Mucosa of rectum (tissue), 2 donors: ENCODE measurements at regions not wholly inside any gene's neighbourhood (a gene's known extent, or its start where the extent isn't known, plus 50 kb on each side); places are given as distances from the start of the nearest gene placed in this dataset.
"Not testable (repeated sequence)": the region's sequence is repeated elsewhere in the genome, so short reads cannot be mapped to it uniquely, and the experiment has no call there.

Experiments used
- H3K27ac ChIP-seq, 2 donors: one replicate each; pipeline ENCODE4 v1.7.0; 2013; ENCODE audit warnings: inconsistent platforms in 2 of 2, low read depth in 2 of 2, low read length in 2 of 2
- H3K27me3 ChIP-seq, 2 donors: one replicate each; pipeline ENCODE4 v1.7.0; 2013; ENCODE audit warnings: low read length in 2 of 2; ENCODE audit not compliant: control insufficient read depth in 2 of 2, insufficient read depth in 2 of 2
- H3K36me3 ChIP-seq, 2 donors: one replicate each; pipeline ENCODE4 v1.7.0; 2013; ENCODE audit warnings: low read length in 2 of 2; ENCODE audit not compliant: control insufficient read depth in 2 of 2, insufficient read depth in 2 of 2
- H3K4me1 ChIP-seq, 2 donors: one replicate each; pipeline ENCODE4 v1.7.0; 2013; ENCODE audit warnings: low read length in 2 of 2, mild to moderate bottlenecking in 1 of 2; ENCODE audit not compliant: control insufficient read depth in 2 of 2, insufficient read depth in 2 of 2
- H3K4me3 ChIP-seq, 2 donors: one replicate each; pipeline ENCODE4 v1.7.0; 2013; ENCODE audit warnings: low read length in 2 of 2
- H3K9ac ChIP-seq, 2 donors: one replicate each; pipeline ENCODE4 v1.7.0; 2013; ENCODE audit warnings: low read length in 2 of 2, low read depth in 1 of 2, mild to moderate bottlenecking in 1 of 2
- H3K9me3 ChIP-seq, 2 donors: one replicate each; pipeline ENCODE4 v1.7.0; 2013; ENCODE audit warnings: low read length in 2 of 2; ENCODE audit not compliant: control insufficient read depth in 2 of 2
- donor health status: healthy.
- donor health status: Normal muscosa, but diverticular disease.

DNA sequence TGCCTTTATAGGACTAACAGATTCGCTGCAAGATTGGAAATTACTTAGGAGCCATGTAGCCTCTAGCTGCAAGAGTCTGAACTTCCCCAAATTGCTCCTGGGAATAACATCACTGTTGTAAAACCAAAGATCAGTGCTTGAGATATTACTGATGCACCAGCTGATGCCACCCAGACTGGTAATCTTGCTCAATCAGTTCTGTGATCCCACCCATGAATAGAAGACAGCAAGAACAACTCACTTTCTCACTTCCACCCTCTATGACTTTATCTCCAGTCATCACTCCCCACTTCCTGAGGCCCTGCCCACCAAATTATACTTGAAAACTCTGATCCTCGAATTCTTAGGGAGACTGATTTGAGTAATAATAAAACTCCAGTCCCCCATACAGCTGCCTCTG lies 1011.1 kb downstream of the PLA2G4A start:
- no peak overlapping the region for H3K9ac ChIP-seq
- H3K4me3 ChIP-seq, result no peak overlapping the region
- no peaks in the 10 kb centered on the region for H3K36me3 ChIP-seq
- H3K4me1 ChIP-seq, result no peaks in the 10 kb centered on the region
- H3K9me3 ChIP-seq, result peaks cover 0 to 3% of the 10 kb centered on the region in 2 donors
- no peak overlapping the region for H3K27ac ChIP-seq
- H3K27me3 ChIP-seq, result no peaks in the 10 kb centered on the region

GRCh38 chr1:187840557-187840956 lies 1011.8 kb downstream of the PLA2G4A start:
- H3K4me1 ChIP-seq, result no peaks in the 10 kb centered on the region

GRCh38 chr1:187842406-187843165 lies 1013.8 kb downstream of the PLA2G4A start:
- Histone ChIP-seq H3K27ac (no peak overlapping the region), H3K4me1 (no peaks in the 10 kb centered on the region), H3K4me3 (no peak overlapping the region), H3K9me3 (peaks cover 0 to 6% of the 10 kb centered on the region in 2 donors), H3K36me3 (no peaks in the 10 kb centered on the region), H3K9ac (no peak overlapping the region), H3K27me3 (no peaks in the 10 kb centered on the region)

More at GRCh38 chr1:187840557-187840956, 1011.8 kb downstream of the PLA2G4A start:
- no peaks in the 10 kb centered on the region for H3K36me3 ChIP-seq
- no peak overlapping the region for H3K9ac ChIP-seq
- H3K27me3 ChIP-seq, result no peaks in the 10 kb centered on the region
- no peak overlapping the region for H3K27ac ChIP-seq
- H3K4me3 ChIP-seq, result no peak overlapping the region
- peaks cover 0 to 3% of the 10 kb centered on the region in 2 donors for H3K9me3 ChIP-seq

DNA sequence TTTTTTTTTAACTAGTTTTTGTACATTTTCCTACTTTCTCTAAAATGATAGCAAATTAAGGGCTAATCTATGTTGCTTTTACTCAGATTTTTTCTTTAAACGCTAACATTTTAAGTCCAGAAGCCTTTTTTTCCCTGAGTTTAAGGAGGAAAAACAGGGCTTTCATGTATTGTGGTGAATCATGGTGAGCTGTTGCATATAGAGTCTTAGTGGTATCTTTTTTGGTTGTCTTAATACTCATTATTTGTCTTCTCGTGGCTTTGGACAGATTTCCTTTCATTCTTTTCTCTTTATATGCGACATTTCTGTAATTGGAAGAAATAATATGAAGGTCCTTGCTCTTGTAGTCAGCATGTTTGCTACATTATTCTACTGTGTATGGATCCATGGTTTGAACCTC lies 1015.6 kb downstream of the PLA2G4A start:
- H3K9ac ChIP-seq, result no peak overlapping the region
- no peaks in the 10 kb centered on the region for H3K4me1 ChIP-seq
- peaks cover 0 to 6% of the 10 kb centered on the region in 2 donors for H3K9me3 ChIP-seq
- H3K27ac ChIP-seq, result no peak overlapping the region
- H3K36me3 ChIP-seq, result no peaks in the 10 kb centered on the region
- H3K4me3 ChIP-seq, result no peak overlapping the region
- no peaks in the 10 kb centered on the region for H3K27me3 ChIP-seq

- H3K36me3 ChIP-seq, result no peaks in the 10 kb centered on the region
- H3K9ac ChIP-seq, result no peak overlapping the region
- no peaks in the 10 kb centered on the region for H3K27me3 ChIP-seq
- H3K27ac ChIP-seq, result no peak overlapping the region
- H3K9me3 ChIP-seq, result peaks cover 0 to 6% of the 10 kb centered on the region in 2 donors
- no peaks in the 10 kb centered on the region for H3K4me1 ChIP-seq
- H3K4me3 ChIP-seq, result no peak overlapping the region
Measured at GRCh38 chr1:187847531-187847930, 1018.8 kb downstream of the PLA2G4A start.

- no peaks in the 10 kb centered on the region for H3K36me3 ChIP-seq
- H3K27ac ChIP-seq, result no peak overlapping the region
- no peaks in the 10 kb centered on the region for H3K4me1 ChIP-seq
- peaks cover 0 to 6% of the 10 kb centered on the region in 2 donors for H3K9me3 ChIP-seq
- no peaks in the 10 kb centered on the region for H3K27me3 ChIP-seq
- no peak overlapping the region for H3K4me3 ChIP-seq
- no peak overlapping the region for H3K9ac ChIP-seq
Measured at GRCh38 chr1:187848321-187848720, 1019.6 kb downstream of the PLA2G4A start.

GRCh38 chr1:187850146-187850545 lies 1021.4 kb downstream of the PLA2G4A start:
- H3K9ac ChIP-seq, H3K9me3 ChIP-seq, H3K27me3 ChIP-seq, H3K27ac ChIP-seq, H3K4me3 ChIP-seq, H3K36me3 ChIP-seq, H3K4me1 ChIP-seq: not testable (repeated sequence)

- Histone ChIP-seq H3K4me1 (no peaks in the 10 kb centered on the region), H3K9ac (no peak overlapping the region), H3K9me3 (no peaks in the 10 kb centered on the region), H3K4me3 (no peak overlapping the region), H3K27ac (no peak overlapping the region), H3K27me3 (no peaks in the 10 kb centered on the region), H3K36me3 (no peaks in the 10 kb centered on the region)
Measured at GRCh38 chr1:187853505-187853904, 1024.8 kb downstream of the PLA2G4A start.

DNA sequence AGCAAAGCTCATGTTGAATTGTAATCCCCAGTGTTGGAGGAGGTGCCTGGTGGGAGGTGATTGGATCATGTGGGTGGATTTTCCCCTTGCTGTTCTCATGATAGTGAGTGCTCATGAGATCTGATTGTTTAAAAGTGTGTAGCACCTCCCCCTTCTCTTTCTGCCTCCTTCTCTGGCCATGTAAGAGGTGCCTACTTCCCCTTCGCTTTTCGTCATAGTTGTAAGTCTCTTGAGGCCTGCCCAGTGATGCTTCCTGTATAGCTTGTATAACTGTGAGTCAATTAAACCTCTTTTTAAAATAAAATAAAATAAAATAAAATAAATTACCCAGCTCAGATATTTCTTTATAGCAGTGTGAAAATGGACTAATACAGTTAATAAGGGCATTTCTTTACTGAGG lies 1025.7 kb downstream of the PLA2G4A start:
- Histone ChIP-seq H3K4me3 (no peak overlapping the region), H3K4me1 (no peaks in the 10 kb centered on the region), H3K9me3 (no peaks in the 10 kb centered on the region), H3K27ac (no peak overlapping the region), H3K27me3 (no peaks in the 10 kb centered on the region), H3K9ac (no peak overlapping the region), H3K36me3 (no peaks in the 10 kb centered on the region)

DNA sequence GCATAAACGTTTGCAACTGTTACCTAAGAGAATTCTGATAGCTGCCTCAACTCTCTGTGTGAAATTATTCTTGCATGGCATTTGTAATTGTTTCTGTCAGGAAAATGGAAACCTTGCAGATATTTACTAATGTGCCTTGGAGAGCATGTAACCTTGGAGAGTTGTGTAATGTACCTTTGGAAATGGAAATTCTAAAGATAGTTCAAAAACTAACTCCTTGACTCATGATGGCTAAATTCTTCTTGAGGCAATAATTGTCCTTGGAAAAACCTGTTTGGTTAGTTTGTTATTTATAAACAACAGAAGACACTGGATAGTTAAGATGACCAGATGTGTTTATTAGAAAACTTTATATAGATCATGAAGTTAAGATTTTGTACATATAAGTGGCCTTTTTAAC lies 1033.8 kb downstream of the PLA2G4A start:
- Histone ChIP-seq H3K9ac (no peak overlapping the region), H3K9me3 (no peaks in the 10 kb centered on the region), H3K36me3 (no peaks in the 10 kb centered on the region), H3K27ac (no peak overlapping the region), H3K4me3 (no peak overlapping the region), H3K4me1 (no peaks in the 10 kb centered on the region), H3K27me3 (no peaks in the 10 kb centered on the region)
